IMR-90 (cell line): ENCODE measurements at regions not wholly inside any gene's neighbourhood (a gene's known extent, or its start where the extent isn't known, plus 50 kb on each side); places are given as distances from the start of the nearest gene placed in this dataset.

Experiments used
- ATAC-seq: fragments of 200-7000 bp; cut with Tn5 transposase; 2 replicates; pipeline ENCODE4 v1.9.1; 2020; ENCODE audit warnings: low read depth, mild to moderate bottlenecking, moderate library complexity
- BruUV-seq: library from RNA; stranded (reverse); fragments of 400-500 nt; replicated peaks from 2 replicates; lab custom pipeline; 2021; lab: Mats Ljungman, UMichigan
- CTCF ChIA-PET: fragments of 300-600 bp; formaldehyde crosslinking; extraction: SDS; loops from one replicate; lab custom pipeline; 2021; ENCODE audit warnings: antibody characterized with exemption; lab: Yijun Ruan, JAX
- POLR2A ChIA-PET: fragments of 300-600 bp; sonication (Branson Sonifier 250); formaldehyde crosslinking; loops from one replicate; lab custom pipeline; 2022; ENCODE audit warnings: antibody characterized with exemption; ENCODE audit not compliant: unreplicated experiment; lab: Charles Lee
- DNase-seq: peaks from one replicate; pipeline ENCODE4 v3.0.0; 2013
- H2AFZ ChIP-seq: replicated peaks from 2 replicates; pipeline ENCODE3; 2013; ENCODE audit warnings: low read length, mild to moderate bottlenecking; ENCODE audit not compliant: poor library complexity
- H2AK5ac ChIP-seq: 2 replicates; pipeline ENCODE4 v1.6.1; 2013; ENCODE audit warnings: low read depth, low read length, inconsistent platforms
- H2AK9ac ChIP-seq: replicated peaks from 2 replicates; pipeline ENCODE3; 2013; ENCODE audit warnings: mild to moderate bottlenecking, low read depth, low read length, moderate library complexity; ENCODE audit not compliant: poor library complexity
- H2BK120ac ChIP-seq: 2 replicates; pipeline ENCODE4 v1.6.1; 2013; ENCODE audit warnings: low read depth, low read length, inconsistent platforms
- H2BK15ac ChIP-seq: 3 replicates; pipeline ENCODE4 v1.6.1; 2013; ENCODE audit warnings: low read depth, low read length, inconsistent platforms
- H2BK20ac ChIP-seq: 2 replicates; pipeline ENCODE4 v1.6.1; 2013; ENCODE audit warnings: low read depth, mild to moderate bottlenecking, inconsistent platforms, low read length, moderate library complexity
- H2BK5ac ChIP-seq: 2 replicates; pipeline ENCODE4 v1.6.1; 2013; ENCODE audit warnings: mild to moderate bottlenecking, low read depth, low read length, inconsistent platforms; ENCODE audit not compliant: poor library complexity, severe bottlenecking
- H3K14ac ChIP-seq: replicated peaks from 2 replicates; pipeline ENCODE4 v1.6.1; 2013; ENCODE audit warnings: low read depth, low read length, inconsistent platforms
- H3K18ac ChIP-seq: 2 replicates; pipeline ENCODE4 v1.6.1; 2013; ENCODE audit warnings: low read depth, low read length, control low read depth
- H3K23ac ChIP-seq: 2 replicates; pipeline ENCODE4 v1.6.1; 2013; ENCODE audit warnings: low read depth, low read length, inconsistent platforms
- H3K27ac ChIP-seq: 2 replicates; pipeline ENCODE4 v1.5.1; 2013; ENCODE audit warnings: mild to moderate bottlenecking, control low read depth, low read length; ENCODE audit not compliant: insufficient read depth
- H3K27me3 ChIP-seq: 2 replicates; pipeline ENCODE4 v1.6.1; 2013; ENCODE audit warnings: low read length; ENCODE audit not compliant: control insufficient read depth, insufficient read depth
- H3K36me3 ChIP-seq: 2 replicates; pipeline ENCODE4 v1.6.1; 2013; ENCODE audit warnings: low read length, mixed read lengths; ENCODE audit not compliant: control insufficient read depth, insufficient read depth
- H3K4ac ChIP-seq: 2 replicates; pipeline ENCODE4 v1.6.1; 2013; ENCODE audit warnings: low read depth, low read length, inconsistent platforms
- H3K4me1 ChIP-seq: 2 replicates; pipeline ENCODE4 v1.6.1; 2013; ENCODE audit warnings: low read length, mixed read lengths; ENCODE audit not compliant: control insufficient read depth, insufficient read depth
- H3K4me2 ChIP-seq: 2 replicates; pipeline ENCODE4 v1.6.1; 2013; ENCODE audit warnings: low read depth, mild to moderate bottlenecking, control low read depth, low read length, moderate library complexity
- H3K4me3 ChIP-seq: 2 replicates; pipeline ENCODE4 v1.5.1; 2013; ENCODE audit warnings: low read depth, mild to moderate bottlenecking, control low read depth, low read length, moderate library complexity; ENCODE audit not compliant: insufficient read depth
- H3K56ac ChIP-seq: 2 replicates; pipeline ENCODE4 v1.6.1; 2013; ENCODE audit warnings: low read length, inconsistent platforms; ENCODE audit not compliant: insufficient read depth; ENCODE audit errors: extremely low read depth
- H3K79me1 ChIP-seq, 2 experiments: 2 replicates each; pipeline ENCODE4 v1.6.1; 2013; ENCODE audit warnings: low read length in 2 of 2, inconsistent platforms in 1 of 2, low read depth in 1 of 2
- H3K9ac ChIP-seq: 2 replicates; pipeline ENCODE4 v1.6.1; 2013; ENCODE audit warnings: low read depth, low read length, control low read depth
- H3K9me1 ChIP-seq: 2 replicates; pipeline ENCODE4 v1.6.1; 2013; ENCODE audit warnings: low read length, inconsistent platforms; ENCODE audit not compliant: insufficient read depth
- H3K9me3 ChIP-seq: 2 replicates; pipeline ENCODE4 v1.6.1; 2013; ENCODE audit warnings: low read length; ENCODE audit not compliant: control insufficient read depth, insufficient read depth
- H4K20me1 ChIP-seq: 2 replicates; pipeline ENCODE4 v1.6.1; 2013; ENCODE audit warnings: low read length, inconsistent platforms; ENCODE audit not compliant: insufficient read depth
- H4K5ac ChIP-seq: 2 replicates; pipeline ENCODE4 v1.6.1; 2013; ENCODE audit warnings: mild to moderate bottlenecking, low read depth, low read length, control low read depth
- H4K8ac ChIP-seq, 2 experiments: 2 replicates each; pipeline ENCODE4 v1.6.1; 2013; ENCODE audit warnings: low read depth in 2 of 2, low read length in 2 of 2, control low read depth in 1 of 2, inconsistent platforms in 1 of 2
- H4K91ac ChIP-seq: 2 replicates; pipeline ENCODE4 v1.6.1; 2013; ENCODE audit warnings: low read depth, low read length, inconsistent platforms; ENCODE audit not compliant: insufficient read depth
- BHLHE40 ChIP-seq: fragments of 150-350 bp; IDR thresholded peaks from 2 replicates; pipeline ENCODE4 v1.6.1; 2016; ENCODE audit warnings: mild to moderate bottlenecking, low read depth, low read length
- CEBPB ChIP-seq: IDR thresholded peaks from 2 replicates; pipeline ENCODE4 v1.6.1; 2012; ENCODE audit warnings: low read depth, low read length, improper control_type of control experiment
- CHD1 ChIP-seq: IDR thresholded peaks from 2 replicates; pipeline ENCODE4 v1.6.1; 2012; ENCODE audit warnings: low read depth, low read length, improper control_type of control experiment
- CTCF ChIP-seq: conservative IDR thresholded peaks from 2 replicates; pipeline ENCODE4 v1.5.1; 2012; ENCODE audit warnings: mild to moderate bottlenecking, low read depth, low read length, improper control_type of control experiment
- FOS ChIP-seq: fragments of 150-350 bp; IDR thresholded peaks from 2 replicates; pipeline ENCODE4 v1.6.1; 2016; ENCODE audit warnings: low read depth, low read length
- MAFK ChIP-seq: IDR thresholded peaks from 2 replicates; pipeline ENCODE4 v1.6.1; 2012; ENCODE audit warnings: low read depth, low read length, improper control_type of control experiment
- MAZ ChIP-seq: IDR thresholded peaks from 2 replicates; pipeline ENCODE4 v1.6.1; 2012; ENCODE audit warnings: low read depth, mild to moderate bottlenecking, low read length, improper control_type of control experiment, moderate library complexity, borderline replicate concordance
- MXI1 ChIP-seq: IDR thresholded peaks from 2 replicates; pipeline ENCODE4 v1.6.1; 2012; ENCODE audit warnings: low read depth, mild to moderate bottlenecking, low read length, moderate library complexity, borderline replicate concordance
- NFE2L2 ChIP-seq: fragments of 150-350 bp; IDR thresholded peaks from 2 replicates; pipeline ENCODE4 v1.6.1; 2016; ENCODE audit warnings: low read depth, mild to moderate bottlenecking, low read length
- POLR2A ChIP-seq: IDR thresholded peaks from 2 replicates; pipeline ENCODE4 v1.6.1; 2012; ENCODE audit warnings: mild to moderate bottlenecking, low read depth, low read length
- RAD21 ChIP-seq: IDR thresholded peaks from 2 replicates; pipeline ENCODE4 v1.6.1; 2012; ENCODE audit warnings: low read length, improper control_type of control experiment
- RCOR1 ChIP-seq: IDR thresholded peaks from 2 replicates; pipeline ENCODE4 v1.6.1; 2012; ENCODE audit warnings: mild to moderate bottlenecking, low read length, improper control_type of control experiment; ENCODE audit not compliant: insufficient replicate concordance
- RFX5 ChIP-seq: IDR thresholded peaks from 2 replicates; pipeline ENCODE4 v1.8.0; 2012; ENCODE audit warnings: low read depth, mild to moderate bottlenecking, low read length, moderate library complexity
- SMC3 ChIP-seq: fragments of 150-350 bp; IDR thresholded peaks from 2 replicates; pipeline ENCODE4 v1.6.1; 2016; ENCODE audit warnings: low read depth, mild to moderate bottlenecking, antibody characterized with exemption, low read length, moderate library complexity
- WGBS, 2 experiments: methylation state at CpG; one replicate each; pipeline versions ENCODE4 v1.1.5 to v1.1.7; 2013; ENCODE audit warnings: missing lambda C conversion rate in 2 of 2; ENCODE audit not compliant: insufficient read length in 1 of 2; ENCODE audit errors: extremely low coverage in 2 of 2; 5-methylcytosine and 5-hydroxymethylcytosine counted together
- dilution Hi-C: fragments of 300-500 bp; cut with HindIII; formaldehyde crosslinking; loops from one replicate; pipeline ENCODE4 v1.14.3; 2018; ENCODE audit warnings: low sequenced_read_pairs; ENCODE audit not compliant: unreplicated experiment
- in situ Hi-C: fragments of 300-500 bp; cut with MboI; formaldehyde crosslinking; loops from 3 replicates; pipeline ENCODE4 v1.14.3; 2019; ENCODE audit warnings: low sequenced_read_pairs, inconsistent platforms, mixed read lengths
- intact Hi-C: fragments of 100-400 bp; cut with micrococcal nuclease; formaldehyde crosslinking; loops from 2 replicates; pipeline ENCODE4 v1.10.0; 2022
- TF ChIP-seq, protein P1 (sequence below): fragments of 150-350 bp; IDR thresholded peaks from 2 replicates; pipeline ENCODE4 v1.6.1; 2017; ENCODE audit warnings: mild to moderate bottlenecking, antibody characterized with exemption, low read length, low read depth
- TF ChIP-seq, protein P2 (sequence below): fragments of 150-350 bp; IDR thresholded peaks from 2 replicates; pipeline ENCODE4 v1.6.1; 2016; ENCODE audit warnings: low read depth, mild to moderate bottlenecking, low read length, moderate library complexity, borderline replicate concordance

DNA sequence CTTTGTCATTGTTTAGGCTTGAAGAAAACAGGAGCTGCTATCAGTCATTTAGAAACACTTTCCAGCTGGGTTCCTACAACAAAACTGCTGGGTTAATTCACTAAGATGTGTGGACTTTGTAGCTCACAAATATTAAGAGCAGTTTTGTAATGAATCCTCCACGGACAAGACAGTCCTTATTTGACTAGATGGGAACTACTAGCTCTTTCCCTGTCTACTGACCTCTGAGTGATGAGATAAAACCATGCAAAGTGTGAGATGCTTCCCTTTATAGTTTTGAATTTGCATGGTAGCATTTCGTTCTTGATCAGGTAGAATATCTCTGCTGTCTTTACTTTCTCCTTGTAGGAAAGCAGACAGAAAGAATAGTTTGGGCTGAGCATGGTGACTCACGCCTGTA is 72.9 kb upstream of the STXBP6 start:
- no peaks in the 10 kb centered on the region for H3K9me1 ChIP-seq
- H3K27ac ChIP-seq, result no peak overlapping the region
- dilution Hi-C loops, result no loop called here

More for the DNA sequence above, 72.9 kb upstream of the STXBP6 start:
- H3K4me2 ChIP-seq, result no peak overlapping the region
- no peak overlapping the region for H2AFZ ChIP-seq
- no peak overlapping the region for H3K14ac ChIP-seq
- no peak overlapping the region for H2BK15ac ChIP-seq
- no peaks in the 10 kb centered on the region for H3K36me3 ChIP-seq
- ATAC-seq (no peak), DNase-seq (no peak)
- H2BK5ac ChIP-seq, result no peak overlapping the region
- WGBS, 2 experiments, result no CpG with 5 or more reads among the region's 3 CpGs
- H2BK20ac ChIP-seq, result no peak overlapping the region
- H3K9me3 ChIP-seq, result no peaks in the 10 kb centered on the region
- TF ChIP-seq CTCF (no peak), MXI1 (no peak), SMC3 (no peak), BHLHE40 (no peak), FOS (no peak), RFX5 (no peak), RCOR1 (no peak), POLR2A (no peak), RAD21 (no peak), MAZ (no peak), CEBPB (no peak), NFE2L2 (no peak), CHD1 (no peak), MAFK (no peak)
- TF ChIP-seq, protein P1, sequence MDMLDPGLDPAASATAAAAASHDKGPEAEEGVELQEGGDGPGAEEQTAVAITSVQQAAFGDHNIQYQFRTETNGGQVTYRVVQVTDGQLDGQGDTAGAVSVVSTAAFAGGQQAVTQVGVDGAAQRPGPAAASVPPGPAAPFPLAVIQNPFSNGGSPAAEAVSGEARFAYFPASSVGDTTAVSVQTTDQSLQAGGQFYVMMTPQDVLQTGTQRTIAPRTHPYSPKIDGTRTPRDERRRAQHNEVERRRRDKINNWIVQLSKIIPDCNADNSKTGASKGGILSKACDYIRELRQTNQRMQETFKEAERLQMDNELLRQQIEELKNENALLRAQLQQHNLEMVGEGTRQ, result no peak
- TF ChIP-seq, protein P2, sequence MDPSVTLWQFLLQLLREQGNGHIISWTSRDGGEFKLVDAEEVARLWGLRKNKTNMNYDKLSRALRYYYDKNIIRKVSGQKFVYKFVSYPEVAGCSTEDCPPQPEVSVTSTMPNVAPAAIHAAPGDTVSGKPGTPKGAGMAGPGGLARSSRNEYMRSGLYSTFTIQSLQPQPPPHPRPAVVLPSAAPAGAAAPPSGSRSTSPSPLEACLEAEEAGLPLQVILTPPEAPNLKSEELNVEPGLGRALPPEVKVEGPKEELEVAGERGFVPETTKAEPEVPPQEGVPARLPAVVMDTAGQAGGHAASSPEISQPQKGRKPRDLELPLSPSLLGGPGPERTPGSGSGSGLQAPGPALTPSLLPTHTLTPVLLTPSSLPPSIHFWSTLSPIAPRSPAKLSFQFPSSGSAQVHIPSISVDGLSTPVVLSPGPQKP, result no peak
- intact Hi-C loops (no loop called here), in situ Hi-C loops (loop anchor here (5.0 kb wide), 1 partner anchor 76 kb away; no protein-coding TSS in a partner anchor)
- H2AK9ac ChIP-seq, result no peak overlapping the region
- no peak overlapping the region for H3K18ac ChIP-seq
- H3K9ac ChIP-seq, result no peak overlapping the region
- H3K23ac ChIP-seq, result no peak overlapping the region
- H4K8ac ChIP-seq, result no peak overlapping the region
- no TSS peak for BruUV-seq
- H4K5ac ChIP-seq, result no peak overlapping the region
- CTCF ChIA-PET, result no interaction called here
- H3K27me3 ChIP-seq, result no peaks in the 10 kb centered on the region
- no peak overlapping the region for H2AK5ac ChIP-seq
- H3K56ac ChIP-seq, result no peak overlapping the region
- no peaks in the 10 kb centered on the region for H3K79me1 ChIP-seq
- peaks cover 7% of the 10 kb centered on the region for H3K4me1 ChIP-seq
- POLR2A ChIA-PET, result interaction anchor here (0.5 kb wide), 1 partner anchor 159 kb away, joined by 3 read pairs; no protein-coding TSS in a partner anchor
- H2BK120ac ChIP-seq, result no peak overlapping the region; the same call in 1 of the 2 replicates
- no peak overlapping the region for H4K91ac ChIP-seq
- no peak overlapping the region for H3K4me3 ChIP-seq
- no peak overlapping the region for H3K4ac ChIP-seq
- no peaks in the 10 kb centered on the region for H4K20me1 ChIP-seq
